Common myeloid progenitor, CD34-positive (primary cell): ENCODE measurements at regions not wholly inside any gene's neighbourhood (a gene's known extent, or its start where the extent isn't known, plus 50 kb on each side); places are given as distances from the start of the nearest gene placed in this dataset.

Experiments used
- CTCF ChIA-PET: fragments of 350-600 bp; sonication (Branson Sonifier 250); formaldehyde crosslinking; loops from one replicate; lab custom pipeline; 2021; ENCODE audit warnings: antibody characterized with exemption; lab: Charles Lee
- POLR2A ChIA-PET: fragments of 350-600 bp; sonication (Branson Sonifier 250); formaldehyde crosslinking; loops from one replicate; lab custom pipeline; 2021; ENCODE audit warnings: antibody characterized with exemption; lab: Charles Lee
- DNase-seq, 3 donors: peaks; one replicate each; pipeline versions ENCODE4 v3.0.0 to v3.0.0-alpha.2; 2013
- H3K27ac ChIP-seq, 2 experiments: 1 replicate in 1 of 2; 2 replicates in 1 of 2; pipeline ENCODE4 v1.7.0; 2013; ENCODE audit warnings: inconsistent platforms in 2 of 2, low read length in 2 of 2, mild to moderate bottlenecking in 2 of 2, low read depth in 1 of 2, moderate library complexity in 1 of 2; ENCODE audit not compliant: severe bottlenecking in 2 of 2, insufficient read depth in 1 of 2, poor library complexity in 1 of 2
- H3K27me3 ChIP-seq, 5 experiments: replicated peaks in 2 of 5; 1 replicate in 3 of 5; 2 replicates in 2 of 5; pipeline versions ENCODE4 v1.6.1 to v1.7.0; 2013; ENCODE audit warnings: low read length in 4 of 5, mild to moderate bottlenecking in 2 of 5, moderate library complexity in 2 of 5, inconsistent platforms in 1 of 5; ENCODE audit not compliant: insufficient read depth in 5 of 5, control insufficient read depth in 4 of 5
- H3K36me3 ChIP-seq, 4 experiments: 1 replicate in 2 of 4; 2 replicates in 2 of 4; pipeline versions ENCODE4 v1.6.1 to v1.7.0; 2013; ENCODE audit warnings: low read length in 3 of 4, control low read depth in 1 of 4, mild to moderate bottlenecking in 1 of 4; ENCODE audit not compliant: control insufficient read depth in 4 of 4, insufficient read depth in 4 of 4
- H3K4me1 ChIP-seq, 4 experiments: 1 replicate in 3 of 4; 2 replicates in 1 of 4; pipeline versions ENCODE4 v1.6.1 to v1.7.1; 2013; ENCODE audit warnings: low read length in 3 of 4, mild to moderate bottlenecking in 3 of 4, control low read depth in 1 of 4, inconsistent platforms in 1 of 4, moderate library complexity in 1 of 4; ENCODE audit not compliant: control insufficient read depth in 4 of 4, insufficient read depth in 4 of 4; ENCODE audit errors: control extremely low read depth in 1 of 4
- H3K4me3 ChIP-seq, 7 experiments: 1 replicate in 4 of 7; 2 replicates in 3 of 7; pipeline versions ENCODE4 v1.5.1 to v1.7.0; 2013; ENCODE audit warnings: mild to moderate bottlenecking in 7 of 7, low read length in 6 of 7, moderate library complexity in 6 of 7, inconsistent platforms in 2 of 7, low read depth in 2 of 7, control low read depth in 1 of 7; ENCODE audit not compliant: insufficient read depth in 4 of 7, control insufficient read depth in 1 of 7; ENCODE audit errors: extremely low read depth in 1 of 7
- H3K9me3 ChIP-seq, 5 experiments: 1 replicate in 4 of 5; 2 replicates in 1 of 5; pipeline versions ENCODE4 v1.6.1 to v1.7.1; 2013; ENCODE audit warnings: low read length in 4 of 5, mild to moderate bottlenecking in 2 of 5, inconsistent platforms in 1 of 5, low read depth in 1 of 5, moderate library complexity in 1 of 5; ENCODE audit not compliant: control insufficient read depth in 4 of 5, insufficient read depth in 2 of 5; ENCODE audit errors: control extremely low read depth in 1 of 5
- whole genome bisulfite sequencing: methylation state at CpG from one replicate; pipeline ENCODE4 v1.1.5; 2013; ENCODE audit not compliant: insufficient coverage; 5-methylcytosine and 5-hydroxymethylcytosine counted together

DNA sequence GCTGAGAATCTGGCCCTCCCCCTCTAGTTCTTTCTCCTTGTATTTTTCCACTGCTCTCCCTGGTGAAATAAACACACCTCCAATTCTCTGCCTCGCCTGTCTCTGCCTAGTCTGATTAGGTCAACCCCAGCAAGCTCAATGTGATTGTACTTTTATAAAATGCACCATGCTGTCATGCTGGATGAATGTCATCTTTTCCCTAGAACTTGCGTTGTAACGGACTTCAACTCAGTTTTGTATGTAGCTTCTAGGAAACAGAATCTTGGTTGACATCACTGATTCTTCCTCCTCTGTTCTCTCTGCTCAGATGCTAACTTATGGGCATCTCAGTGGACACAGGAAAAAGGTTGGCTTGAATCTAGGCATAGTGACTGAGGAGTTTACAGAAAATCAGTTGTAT is 261.9 kb upstream of the ISX start:
- H3K9me3 ChIP-seq, result peaks cover 0 to 2% (median 0%) of the 10 kb centered on the region in 5 experiments
- peaks cover 0 to 4% (median 1%) of the 10 kb centered on the region in 5 experiments for H3K27me3 ChIP-seq
- H3K36me3 ChIP-seq, result no peaks in the 10 kb centered on the region
- WGBS, result 82% methylated on average over 3 of the region's 3 CpGs
- H3K27ac ChIP-seq, result no peak overlapping the region
- H3K4me3 ChIP-seq, result no peak overlapping the region
- ChIA-PET POLR2A (no interaction called here), CTCF (interaction anchor here (1.1 kb wide), 1 partner anchor 218 kb away, joined by 3 read pairs; no protein-coding TSS in a partner anchor)
- no peak for DNase-seq
- no peaks in the 10 kb centered on the region for H3K4me1 ChIP-seq

DNA sequence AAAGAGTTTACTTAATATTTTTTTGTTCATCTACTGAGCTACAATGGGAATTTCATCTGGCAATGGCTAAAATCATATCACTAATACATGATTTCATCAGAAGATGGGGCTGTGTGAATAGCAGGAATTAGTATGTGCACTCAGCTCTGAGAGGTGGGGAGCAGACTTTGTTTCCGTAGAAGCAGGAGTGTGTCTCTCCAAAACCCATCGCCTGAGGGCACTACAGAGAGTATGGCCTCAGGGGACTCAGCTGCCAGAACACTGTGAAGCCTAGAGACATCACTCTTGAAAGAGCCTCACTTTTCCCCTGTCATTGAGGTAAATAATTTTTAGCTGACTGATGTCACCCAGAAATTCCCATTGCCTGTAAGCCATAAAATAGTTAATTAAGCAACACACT is 261.4 kb upstream of the ISX start:
- Histone ChIP-seq H3K9me3 (peaks cover 0 to 2% (median 0%) of the 10 kb centered on the region in 5 experiments), H3K36me3 (no peaks in the 10 kb centered on the region), H3K27ac (no peak overlapping the region), H3K4me3 (no peak overlapping the region), H3K27me3 (peaks cover 0 to 3% (median 1%) of the 10 kb centered on the region in 5 experiments), H3K4me1 (no peaks in the 10 kb centered on the region)
- POLR2A ChIA-PET, result no interaction called here
- peak in 1 of 3 donors; percentile 20 for DNase-seq
- 62% methylated on average over 2 of the region's 2 CpGs for WGBS
- CTCF ChIA-PET, result interaction anchor here (1.1 kb wide), 1 partner anchor 217 kb away, joined by 3 read pairs; no protein-coding TSS in a partner anchor

DNA sequence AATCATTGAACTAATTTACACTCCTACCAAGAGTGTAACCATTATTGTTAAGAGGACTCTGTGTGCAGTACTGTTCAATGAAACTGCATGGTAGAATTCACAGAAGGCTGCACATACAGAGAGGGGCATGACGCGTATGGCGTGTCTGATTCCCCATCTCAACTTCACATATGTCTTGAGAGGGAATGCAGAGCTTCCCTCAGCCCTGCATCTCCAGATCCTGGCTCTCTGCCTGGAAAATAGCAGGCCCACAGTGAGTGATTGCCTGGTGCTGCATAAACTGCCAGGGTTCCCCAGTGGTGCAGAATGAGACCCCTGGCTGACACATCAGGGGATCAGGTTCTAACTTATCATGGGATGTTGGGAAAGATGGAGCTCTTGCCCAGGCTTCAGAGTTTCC is 260.2 kb upstream of the ISX start:
- H3K27me3 ChIP-seq, result peaks cover 0 to 2% (median 1%) of the 10 kb centered on the region in 5 experiments
- ChIA-PET CTCF (no interaction called here), POLR2A (no interaction called here)
- H3K4me1 ChIP-seq, result no peaks in the 10 kb centered on the region
- no peak overlapping the region for H3K4me3 ChIP-seq
- DNase-seq, result no peak
- 95% methylated on average over 3 of the region's 3 CpGs for WGBS
- H3K27ac ChIP-seq, result no peak overlapping the region
- H3K9me3 ChIP-seq, result peaks cover 0 to 2% (median 0%) of the 10 kb centered on the region in 5 experiments
- H3K36me3 ChIP-seq, result no peaks in the 10 kb centered on the region

DNA sequence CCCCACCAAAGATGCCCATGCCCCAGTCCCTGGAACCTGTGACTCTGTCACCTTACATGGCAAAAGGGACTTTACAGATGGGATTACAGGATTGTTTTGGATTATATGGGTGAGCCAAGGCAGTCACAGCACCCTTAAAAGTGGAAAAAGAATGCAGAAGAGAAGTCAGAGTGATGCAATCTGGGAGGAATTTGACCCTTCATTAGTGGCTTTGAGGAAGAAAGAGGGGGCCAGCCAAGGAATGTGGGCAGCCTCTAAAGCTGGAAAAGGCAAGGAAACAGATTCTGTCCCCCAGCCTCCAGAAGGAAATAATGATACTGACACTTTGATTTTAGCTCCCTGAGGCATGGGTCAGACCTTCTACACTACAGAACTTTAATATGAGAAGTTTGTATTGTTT is 257.3 kb upstream of the ISX start:
- no peak overlapping the region for H3K27ac ChIP-seq
- no peak for DNase-seq
- no peak overlapping the region for H3K4me3 ChIP-seq
- peaks cover 0 to 1% (median 0%) of the 10 kb centered on the region in 5 experiments for H3K27me3 ChIP-seq
- peaks cover 0 to 2% (median 0%) of the 10 kb centered on the region in 5 experiments for H3K9me3 ChIP-seq
- CTCF ChIA-PET, result no interaction called here
- POLR2A ChIA-PET, result no interaction called here
- no peaks in the 10 kb centered on the region for H3K4me1 ChIP-seq
- no peaks in the 10 kb centered on the region for H3K36me3 ChIP-seq

DNA sequence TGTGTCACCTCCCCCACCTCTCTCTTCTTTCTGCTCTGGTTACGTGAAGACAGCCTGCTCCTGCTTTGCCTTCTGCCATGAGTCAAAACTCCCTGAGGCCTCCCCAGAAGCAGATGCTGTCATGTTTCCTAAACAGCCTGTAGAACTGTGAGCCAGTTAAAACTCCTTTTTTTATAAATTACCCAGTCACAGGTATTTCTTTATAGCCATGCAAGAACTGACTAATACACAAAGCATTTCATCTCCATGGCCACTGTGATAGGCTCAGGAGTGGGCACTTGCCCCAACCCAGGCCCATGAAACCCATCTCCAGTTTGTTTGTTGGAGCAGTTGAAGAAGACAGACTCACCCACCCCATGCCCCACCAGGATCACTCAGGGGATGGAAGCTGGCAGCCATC is 253.3 kb upstream of the ISX start:
- no peaks in the 10 kb centered on the region for H3K36me3 ChIP-seq
- H3K27ac ChIP-seq, result no peak overlapping the region
- ChIA-PET CTCF (no interaction called here), POLR2A (no interaction called here)
- peaks cover 0 to 2% (median 0%) of the 10 kb centered on the region in 4 experiments for H3K4me1 ChIP-seq
- DNase-seq, result no peak
- H3K27me3 ChIP-seq, result no peaks in the 10 kb centered on the region
- 100% methylated on average over 1 of the region's 1 CpG for WGBS
- no peak overlapping the region for H3K4me3 ChIP-seq
- no peaks in the 10 kb centered on the region for H3K9me3 ChIP-seq

DNA sequence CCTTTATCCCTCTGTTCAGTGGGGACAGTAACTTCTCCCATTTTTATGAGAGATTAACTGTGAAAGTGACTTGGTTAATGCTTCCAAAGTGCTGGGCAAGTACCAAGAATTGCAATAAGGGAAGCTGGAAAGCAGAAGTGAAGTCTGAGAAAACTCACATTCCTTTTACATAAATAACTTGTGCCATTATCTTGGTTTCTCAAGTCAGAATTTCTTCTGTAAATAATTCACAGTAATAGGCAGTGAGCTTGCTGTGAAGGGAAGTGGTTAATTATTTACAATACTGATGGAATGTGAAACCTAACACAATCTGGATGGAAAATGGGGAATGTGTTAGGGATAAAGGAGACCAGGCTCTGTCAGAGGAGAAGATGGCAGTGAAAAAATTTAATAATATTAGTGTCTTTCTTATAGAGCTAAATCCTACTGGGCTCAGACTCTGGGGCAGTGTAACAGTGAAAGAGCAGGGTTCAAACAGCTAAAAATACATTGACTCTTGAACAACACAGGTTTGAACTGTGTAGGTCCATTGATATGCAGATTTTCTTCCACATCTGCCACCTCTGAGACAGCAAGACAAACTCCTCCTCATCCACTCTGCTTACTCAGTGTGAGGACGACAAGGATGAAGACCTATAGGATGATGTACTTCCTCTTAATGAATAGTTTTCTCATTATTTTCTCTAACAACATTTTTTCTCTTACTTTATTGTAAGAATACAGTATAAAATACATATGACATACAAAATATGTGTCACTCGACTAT is 251.5 kb upstream of the ISX start:
- POLR2A ChIA-PET, result no interaction called here
- WGBS, result no CpG with 5 or more reads among the region's 2 CpGs
- H3K9me3 ChIP-seq, result no peaks in the 10 kb centered on the region
- peaks cover 0 to 2% (median 0%) of the 10 kb centered on the region in 4 experiments for H3K4me1 ChIP-seq
- H3K27me3 ChIP-seq, result no peaks in the 10 kb centered on the region
- no peak overlapping the region for H3K4me3 ChIP-seq
- DNase-seq, result peak; percentile 16 to 57 (median 35)
- H3K36me3 ChIP-seq, result no peaks in the 10 kb centered on the region
- H3K27ac ChIP-seq, result no peak overlapping the region
- CTCF ChIA-PET, result no interaction called here

DNA sequence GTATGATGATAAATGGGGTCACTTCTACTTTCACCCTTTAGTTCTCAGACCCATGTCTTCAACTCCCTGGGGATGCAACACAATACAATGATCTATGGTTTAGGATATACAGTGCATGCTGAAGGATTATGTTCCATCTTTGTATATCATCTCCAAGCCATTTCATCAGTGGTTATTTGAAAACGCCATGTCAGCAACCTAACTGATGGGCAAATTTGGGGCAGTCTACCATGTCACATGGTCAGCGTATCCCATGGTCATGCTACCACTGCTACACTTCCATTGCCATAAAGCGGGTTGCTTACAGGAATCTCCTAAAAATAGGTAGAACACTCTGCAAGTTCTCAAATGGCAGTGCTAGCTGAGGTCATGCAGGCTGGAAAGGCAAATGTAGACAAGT is 236.5 kb upstream of the ISX start:
- H3K9me3 ChIP-seq, result no peaks in the 10 kb centered on the region
- no peaks in the 10 kb centered on the region for H3K4me1 ChIP-seq
- DNase-seq, result no peak
- ChIA-PET POLR2A (no interaction called here), CTCF (no interaction called here)
- H3K27me3 ChIP-seq, result no peaks in the 10 kb centered on the region
- no peak overlapping the region for H3K27ac ChIP-seq
- WGBS, result 100% methylated on average over 3 of the region's 3 CpGs
- no peak overlapping the region for H3K4me3 ChIP-seq
- H3K36me3 ChIP-seq, result no peaks in the 10 kb centered on the region
